HAP-1 (cell line): ENCODE measurements at regions not wholly inside any gene's neighbourhood (a gene's known extent, or its start where the extent isn't known, plus 50 kb on each side); places are given as distances from the start of the nearest gene placed in this dataset.

Experiments used
- DNase-seq, 2 experiments: peaks; one replicate each; pipeline ENCODE4 v3.0.0-alpha.2; 2016 to 2020; ENCODE audit warnings: low spot score in 2 of 2
- H3K27me3 ChIP-seq: fragments of 250-450 bp; sonication (Bioruptor Pico); 2 replicates; pipeline ENCODE4 v1.5.1; 2020; ENCODE audit warnings: low read depth, mild to moderate bottlenecking, moderate library complexity
- H3K36me3 ChIP-seq: fragments of 250-450 bp; sonication (Bioruptor Pico); replicated peaks from 2 replicates; pipeline ENCODE4 v1.5.1; 2020; ENCODE audit warnings: mild to moderate bottlenecking
- H3K4me1 ChIP-seq: fragments of 250-450 bp; sonication (Bioruptor Pico); 2 replicates; pipeline ENCODE4 v1.5.1; 2020; ENCODE audit warnings: mild to moderate bottlenecking
- H3K4me3 ChIP-seq: fragments of 250-450 bp; sonication (Bioruptor Pico); 2 replicates; pipeline ENCODE4 v1.5.1; 2020; ENCODE audit warnings: mild to moderate bottlenecking, moderate library complexity
- H3K9me3 ChIP-seq: fragments of 250-450 bp; sonication (Bioruptor Pico); 2 replicates; pipeline ENCODE4 v1.5.1; 2020; ENCODE audit warnings: mild to moderate bottlenecking, moderate library complexity
- in situ Hi-C: fragments of 300-500 bp; cut with MboI; formaldehyde crosslinking; loops from 3 replicates; pipeline ENCODE4 v1.14.3; 2020; ENCODE audit warnings: low sequenced_read_pairs, inconsistent platforms, mixed read lengths

DNA sequence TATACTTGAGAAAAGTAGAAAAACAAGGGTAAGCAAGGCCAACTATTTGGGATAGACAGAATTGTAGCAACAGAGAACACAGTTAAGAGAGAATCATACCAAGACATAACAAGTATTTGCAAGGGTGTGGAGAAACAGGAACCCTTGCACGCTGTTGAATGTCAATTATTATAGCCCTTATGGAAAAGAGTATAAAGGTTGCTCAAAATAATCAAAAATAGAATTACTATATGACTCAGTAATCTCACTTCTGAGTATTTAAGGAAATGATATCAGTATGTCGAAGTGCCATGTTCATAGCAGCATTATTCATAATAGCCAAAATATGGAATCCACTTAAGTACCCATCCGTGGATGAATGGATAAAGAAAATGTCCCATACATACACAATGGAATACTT is 193.3 kb downstream of the PHLDA1 start:
- in situ Hi-C loops = no loop called here

DNA sequence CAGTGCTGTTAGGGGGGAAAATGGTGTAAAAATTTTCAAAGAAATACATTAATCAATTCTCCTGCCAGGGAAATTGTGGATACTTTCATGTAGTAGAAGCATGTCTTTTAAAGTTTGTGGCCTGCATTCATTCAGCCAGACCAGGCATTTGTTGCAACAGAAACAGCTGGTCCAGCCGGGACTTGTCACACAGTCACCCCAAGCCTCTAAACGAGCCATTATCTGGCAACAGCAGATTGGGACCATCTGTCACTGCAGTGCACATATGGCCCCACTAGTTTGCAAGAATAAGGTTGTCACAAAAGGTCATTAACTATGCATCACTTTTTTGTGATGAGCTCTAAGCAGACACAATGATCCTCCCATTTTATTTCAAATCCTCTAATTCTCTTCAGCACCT is 193.9 kb downstream of the PHLDA1 start:
- no peak overlapping the region for H3K4me3 ChIP-seq
- no peak for DNase-seq
- H3K36me3 ChIP-seq = no peaks in the 10 kb centered on the region
- peaks cover 5% of the 10 kb centered on the region; the same call in 1 of the 2 replicates for H3K4me1 ChIP-seq
- in situ Hi-C loops = no loop called here
- H3K9me3 ChIP-seq = no peaks in the 10 kb centered on the region
- H3K27me3 ChIP-seq = peaks cover 4% of the 10 kb centered on the region; the same call in 1 of the 2 replicates

More for the DNA sequence above, 193.3 kb downstream of the PHLDA1 start:
- H3K4me3 ChIP-seq = no peak overlapping the region
- DNase-seq = no peak
- no peaks in the 10 kb centered on the region for H3K36me3 ChIP-seq
- 0 out of 2 replicates have a peak, but pooled peaks cover under 1% of the 10 kb centered on the region for H3K27me3 ChIP-seq
- no peaks in the 10 kb centered on the region for H3K9me3 ChIP-seq
- H3K4me1 ChIP-seq = peaks cover 5% of the 10 kb centered on the region; the same call in 1 of the 2 replicates

DNA sequence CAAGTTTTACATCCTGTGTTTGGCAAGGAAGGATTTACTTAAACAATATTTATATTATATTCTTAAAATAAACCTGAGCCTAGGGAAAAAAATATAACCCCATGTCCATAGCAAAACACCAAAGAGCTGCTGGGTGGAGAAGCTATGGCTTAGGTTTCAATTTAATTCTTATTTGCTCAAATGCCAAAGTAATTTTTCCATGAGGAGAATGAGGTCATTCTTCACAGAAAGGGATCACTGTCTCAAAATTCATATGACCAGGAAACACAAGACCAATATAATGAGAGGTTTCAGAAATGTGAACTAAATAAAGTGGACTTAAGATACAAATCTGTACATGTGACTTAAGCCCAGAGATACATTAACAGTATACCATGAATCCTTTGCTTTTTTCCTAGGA is 195.0 kb downstream of the PHLDA1 start:
- Histone ChIP-seq H3K36me3 (no peaks in the 10 kb centered on the region), H3K4me3 (no peak overlapping the region), H3K9me3 (no peaks in the 10 kb centered on the region), H3K4me1 (peaks cover 5% of the 10 kb centered on the region; the same call in 1 of the 2 replicates), H3K27me3 (peaks cover 4% of the 10 kb centered on the region; the same call in 1 of the 2 replicates)
- DNase-seq = no peak
- in situ Hi-C loops = no loop called here

DNA sequence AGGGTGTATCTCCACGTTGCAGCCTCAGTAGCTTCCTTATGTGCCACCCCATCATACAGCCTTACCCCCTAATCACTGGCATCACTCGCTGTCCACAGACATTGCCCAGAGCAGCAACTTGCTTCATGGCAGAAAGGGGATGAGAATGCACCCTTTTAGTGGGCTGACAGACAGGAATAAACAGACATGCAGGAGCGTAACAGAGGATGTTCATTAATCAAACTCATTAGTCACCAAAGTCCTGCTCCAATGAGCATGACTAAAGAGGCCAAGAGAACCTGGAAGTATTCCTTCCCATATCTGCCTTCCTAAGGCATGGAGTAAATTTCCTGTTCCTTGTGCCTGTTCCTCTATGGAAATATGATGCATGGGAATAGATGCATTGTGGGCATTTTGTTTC is 197.0 kb downstream of the PHLDA1 start:
- Histone ChIP-seq H3K9me3 (no peaks in the 10 kb centered on the region), H3K4me3 (no peak overlapping the region), H3K27me3 (peaks cover 4% of the 10 kb centered on the region; the same call in 1 of the 2 replicates), H3K36me3 (no peaks in the 10 kb centered on the region), H3K4me1 (no peaks in the 10 kb centered on the region)
- no peak for DNase-seq
- in situ Hi-C loops = no loop called here

DNA sequence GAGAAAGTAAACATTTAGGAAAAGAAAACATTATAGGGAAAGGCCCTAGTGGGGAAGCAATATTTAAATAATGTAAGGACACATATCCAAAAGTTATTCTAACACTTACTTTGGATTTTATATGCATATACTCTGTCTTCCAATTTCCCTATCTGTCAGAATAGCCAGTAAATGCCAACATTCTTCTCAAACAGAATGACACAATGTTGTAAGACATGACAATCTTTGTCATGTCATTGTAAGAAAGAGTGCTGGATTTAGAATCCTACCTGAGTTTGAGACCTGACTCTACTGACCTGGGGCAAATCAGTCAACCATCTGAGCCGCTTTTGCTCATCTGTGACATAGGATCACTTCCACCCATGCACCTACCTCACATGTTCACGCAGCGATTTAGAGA is 198.3 kb downstream of the PHLDA1 start:
- H3K9me3 ChIP-seq = no peaks in the 10 kb centered on the region
- in situ Hi-C loops = no loop called here
- H3K4me1 ChIP-seq = no peaks in the 10 kb centered on the region
- H3K27me3 ChIP-seq = peaks cover 4% of the 10 kb centered on the region; the same call in 1 of the 2 replicates
- H3K36me3 ChIP-seq = no peaks in the 10 kb centered on the region
- DNase-seq = no peak
- H3K4me3 ChIP-seq = no peak overlapping the region

DNA sequence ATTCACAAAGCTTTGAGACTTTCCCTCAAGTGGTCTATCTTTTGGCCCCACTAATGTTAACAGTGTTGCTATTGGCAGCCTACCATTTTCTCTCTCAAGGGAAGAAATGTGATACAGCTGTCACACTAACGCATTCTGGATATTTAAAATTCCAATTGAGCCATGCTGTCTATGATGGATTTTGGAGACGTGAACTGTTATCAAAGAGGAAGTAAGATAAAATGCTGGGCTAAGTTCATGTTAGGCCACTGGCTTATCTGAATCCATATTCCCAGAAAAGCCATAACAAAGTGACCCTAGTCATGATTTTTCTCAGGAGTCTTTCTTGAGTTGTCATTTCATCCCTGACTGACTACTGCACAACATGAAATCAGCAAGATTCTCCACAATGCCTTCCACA is 200.2 kb downstream of the PHLDA1 start:
- Histone ChIP-seq H3K4me1 (no peaks in the 10 kb centered on the region), H3K36me3 (no peaks in the 10 kb centered on the region), H3K27me3 (peaks cover 4% of the 10 kb centered on the region; the same call in 1 of the 2 replicates), H3K4me3 (no peak overlapping the region), H3K9me3 (no peaks in the 10 kb centered on the region)
- no peak for DNase-seq
- in situ Hi-C loops = no loop called here

DNA sequence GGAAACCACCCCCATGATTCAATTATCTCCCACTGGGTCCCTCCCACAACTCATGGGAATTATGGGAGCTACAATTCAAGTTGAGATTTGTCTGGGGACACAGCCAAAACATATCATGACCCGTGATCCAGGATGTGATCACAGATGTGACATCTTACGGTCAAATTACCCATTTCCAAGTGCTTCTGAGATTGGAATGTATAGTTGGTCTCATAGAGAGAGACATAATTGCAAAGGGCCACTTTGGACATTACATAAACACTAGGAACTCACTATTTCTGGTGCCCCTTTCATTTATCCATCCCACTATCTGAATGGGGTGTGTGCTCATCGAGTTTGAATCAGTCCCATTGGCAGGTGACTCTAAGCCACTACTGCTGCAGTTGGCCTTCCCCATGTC is 204.5 kb downstream of the PHLDA1 start:
- Histone ChIP-seq H3K36me3 (no peaks in the 10 kb centered on the region), H3K4me3 (no peak overlapping the region), H3K4me1 (peaks cover 4% of the 10 kb centered on the region), H3K9me3 (no peaks in the 10 kb centered on the region), H3K27me3 (no peaks in the 10 kb centered on the region)
- in situ Hi-C loops = no loop called here
- DNase-seq = no peak

DNA sequence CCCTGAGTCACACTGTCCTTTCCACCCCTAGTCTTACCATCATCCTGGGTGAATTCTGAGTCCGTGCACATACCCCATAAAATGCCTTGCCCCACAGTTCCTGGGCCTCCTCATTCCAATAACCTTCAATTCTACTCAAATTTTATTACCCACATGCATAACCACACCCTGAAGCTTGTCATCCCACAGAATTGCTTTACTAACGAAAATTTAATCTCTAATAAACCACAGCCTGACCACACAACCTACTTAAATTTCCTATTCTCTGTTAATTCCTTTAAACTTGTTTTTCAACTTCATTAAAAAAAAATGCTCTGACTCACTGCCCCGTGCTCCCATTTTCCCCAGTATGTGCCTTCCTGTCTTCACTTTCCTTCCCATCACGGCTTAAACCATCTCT is 205.9 kb downstream of the PHLDA1 start:
- no peak for DNase-seq
- Histone ChIP-seq H3K4me1 (peaks cover 4% of the 10 kb centered on the region), H3K9me3 (no peaks in the 10 kb centered on the region), H3K36me3 (no peaks in the 10 kb centered on the region), H3K27me3 (no peaks in the 10 kb centered on the region), H3K4me3 (no peak overlapping the region)
- in situ Hi-C loops = no loop called here

DNA sequence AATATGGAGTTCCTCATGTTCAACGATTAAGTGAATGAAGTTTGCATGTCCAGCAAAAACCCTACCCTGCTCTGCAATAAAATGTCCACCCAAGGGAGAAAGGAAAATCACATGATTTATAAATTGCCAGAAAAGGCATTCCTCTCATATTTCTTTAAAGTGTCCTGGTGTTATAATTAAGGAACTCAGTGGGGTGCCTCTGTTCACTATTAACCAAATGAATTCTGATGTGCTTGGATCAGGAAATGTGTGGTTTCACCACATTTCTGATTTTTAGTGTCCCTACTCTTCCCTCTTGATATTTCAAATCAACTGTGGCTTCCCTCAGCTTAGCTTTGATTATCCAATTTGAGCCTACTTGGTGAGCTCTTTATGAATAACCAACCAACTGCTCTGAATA is 208.1 kb downstream of the PHLDA1 start:
- Histone ChIP-seq H3K9me3 (no peaks in the 10 kb centered on the region), H3K4me3 (no peak overlapping the region), H3K4me1 (peaks cover 25% of the 10 kb centered on the region), H3K36me3 (no peaks in the 10 kb centered on the region), H3K27me3 (no peaks in the 10 kb centered on the region)
- in situ Hi-C loops = no loop called here
- DNase-seq = no peak

DNA sequence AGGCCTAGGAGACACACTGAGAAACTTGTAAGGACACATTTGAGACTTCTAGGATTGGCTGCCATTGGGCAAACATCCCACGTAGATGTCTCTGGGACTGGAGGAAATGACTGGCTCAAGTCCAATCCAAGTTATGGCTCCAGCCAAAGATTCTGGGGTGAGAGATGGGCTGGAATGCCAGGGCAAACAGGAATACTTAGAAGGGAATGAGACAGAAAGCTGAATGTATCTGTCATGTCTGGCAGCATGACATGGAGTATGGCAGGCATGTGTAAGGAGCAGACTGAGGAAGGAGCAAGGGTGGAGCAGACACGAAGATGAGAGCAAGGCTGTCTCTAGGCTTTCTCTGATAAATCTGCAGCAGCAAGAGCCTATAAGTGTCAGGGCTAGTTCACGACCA is 209.2 kb downstream of the PHLDA1 start:
- Histone ChIP-seq H3K9me3 (no peaks in the 10 kb centered on the region), H3K36me3 (no peaks in the 10 kb centered on the region), H3K4me1 (peaks cover 30% of the 10 kb centered on the region), H3K4me3 (no peak overlapping the region), H3K27me3 (no peaks in the 10 kb centered on the region)
- in situ Hi-C loops = no loop called here
- DNase-seq = no peak

DNA sequence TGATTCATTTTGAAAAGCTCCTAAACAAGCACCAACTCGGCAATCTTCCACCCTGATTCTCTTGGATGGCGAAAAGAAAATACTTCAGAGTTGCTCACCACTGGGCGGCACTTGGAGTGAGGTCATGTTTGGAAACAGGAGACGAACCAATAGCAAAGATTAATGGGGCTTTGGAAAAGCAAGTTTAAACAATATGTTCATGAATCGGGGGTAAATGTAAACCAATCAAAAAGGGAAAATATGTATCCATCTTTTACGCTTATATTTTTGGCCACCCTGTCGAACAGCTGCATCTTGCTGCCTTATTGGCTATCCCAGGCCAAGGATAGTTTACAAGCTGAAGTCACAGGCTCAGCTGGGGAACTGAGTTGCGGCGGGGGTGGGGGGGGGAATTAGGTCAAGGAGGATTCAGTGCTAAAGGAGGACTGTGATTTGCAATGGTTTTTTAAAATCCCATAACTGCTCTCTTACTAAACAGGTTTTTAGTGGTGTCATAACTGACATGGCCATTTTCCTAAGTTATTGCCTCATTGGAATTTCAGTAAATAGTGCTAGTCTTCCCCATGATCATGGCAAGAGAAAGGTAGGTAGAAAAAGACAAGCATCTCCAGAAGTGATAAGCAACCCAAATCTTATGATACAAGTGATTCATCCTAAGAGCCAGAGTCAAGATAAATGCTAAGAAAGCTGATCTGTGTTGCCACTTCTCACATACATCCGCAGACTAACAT is 210.6 kb downstream of the PHLDA1 start:
- DNase-seq = no peak
- no peaks in the 10 kb centered on the region for H3K36me3 ChIP-seq
- H3K4me3 ChIP-seq = no peak overlapping the region
- H3K9me3 ChIP-seq = no peaks in the 10 kb centered on the region
- peaks cover 30% of the 10 kb centered on the region for H3K4me1 ChIP-seq
- H3K27me3 ChIP-seq = no peaks in the 10 kb centered on the region
- in situ Hi-C loops = no loop called here

DNA sequence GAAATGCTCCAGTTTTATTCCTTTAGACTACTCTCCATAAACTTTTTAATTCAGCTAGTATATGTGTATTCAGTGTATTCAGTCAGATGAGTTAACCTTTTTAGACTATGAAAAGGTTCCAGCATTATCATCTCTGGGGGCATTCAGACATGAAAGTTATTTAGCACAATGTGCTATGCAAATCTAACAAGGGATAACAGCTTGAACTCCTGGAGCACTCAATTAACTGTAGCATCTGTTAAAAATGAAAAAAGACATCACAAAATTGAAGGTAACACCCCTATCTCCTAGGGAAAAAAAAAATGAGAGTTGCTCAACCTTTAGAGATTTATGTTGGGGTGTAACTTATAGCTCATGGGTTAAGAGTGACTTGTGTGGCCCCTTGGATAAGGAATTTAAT is 211.5 kb downstream of the PHLDA1 start:
- DNase-seq = peak in 1 of 2 experiments; percentile 60
- in situ Hi-C loops = no loop called here
- Histone ChIP-seq H3K36me3 (no peaks in the 10 kb centered on the region), H3K9me3 (no peaks in the 10 kb centered on the region), H3K4me1 (peaks cover 30% of the 10 kb centered on the region), H3K27me3 (no peaks in the 10 kb centered on the region), H3K4me3 (no peak overlapping the region)

DNA sequence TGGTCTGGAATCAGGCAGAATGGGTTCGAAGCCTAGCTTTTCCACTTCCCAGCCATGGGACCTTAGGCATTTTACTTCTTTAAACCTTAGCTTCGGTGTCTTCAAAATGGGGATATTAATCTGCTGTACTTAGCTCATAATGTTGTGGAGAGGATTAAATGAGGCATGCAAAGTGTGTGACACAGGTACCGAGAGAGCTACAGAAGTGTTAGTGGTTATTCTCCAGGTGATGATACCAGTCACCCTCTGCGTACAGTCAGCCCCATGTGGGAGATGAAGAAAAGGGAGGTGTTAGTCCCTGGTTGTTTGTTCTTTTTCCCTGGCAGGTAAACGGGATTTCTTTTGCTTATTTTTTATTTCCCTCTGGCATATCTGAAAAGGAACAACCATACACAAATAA is 212.1 kb downstream of the PHLDA1 start:
- no peaks in the 10 kb centered on the region for H3K36me3 ChIP-seq
- in situ Hi-C loops = no loop called here
- H3K4me3 ChIP-seq = no peak overlapping the region
- H3K4me1 ChIP-seq = peaks cover 30% of the 10 kb centered on the region
- DNase-seq = no peak
- H3K9me3 ChIP-seq = no peaks in the 10 kb centered on the region
- no peaks in the 10 kb centered on the region for H3K27me3 ChIP-seq

DNA sequence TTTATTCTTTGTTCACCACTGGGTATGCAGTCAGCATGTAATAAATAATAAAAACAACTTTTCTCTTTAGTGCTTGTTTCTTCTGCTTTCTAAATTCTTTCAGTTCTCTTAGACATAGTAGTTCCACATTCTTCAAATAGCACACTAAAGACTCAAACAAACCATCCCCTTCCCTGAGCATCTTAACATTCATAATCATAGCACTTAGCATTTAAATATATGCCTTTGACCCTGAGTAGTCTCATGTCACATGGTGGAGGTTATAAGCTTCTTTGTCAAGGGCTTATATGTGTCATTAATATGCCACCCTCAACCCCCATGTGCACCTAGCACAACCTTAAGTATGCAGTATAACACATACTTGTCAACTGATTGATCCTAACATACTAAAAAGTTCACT is 212.7 kb downstream of the PHLDA1 start:
- Histone ChIP-seq H3K4me3 (no peak overlapping the region), H3K27me3 (no peaks in the 10 kb centered on the region), H3K4me1 (peaks cover 30% of the 10 kb centered on the region), H3K36me3 (no peaks in the 10 kb centered on the region), H3K9me3 (no peaks in the 10 kb centered on the region)
- in situ Hi-C loops = no loop called here
- DNase-seq = peak in 1 of 2 experiments; percentile 22

DNA sequence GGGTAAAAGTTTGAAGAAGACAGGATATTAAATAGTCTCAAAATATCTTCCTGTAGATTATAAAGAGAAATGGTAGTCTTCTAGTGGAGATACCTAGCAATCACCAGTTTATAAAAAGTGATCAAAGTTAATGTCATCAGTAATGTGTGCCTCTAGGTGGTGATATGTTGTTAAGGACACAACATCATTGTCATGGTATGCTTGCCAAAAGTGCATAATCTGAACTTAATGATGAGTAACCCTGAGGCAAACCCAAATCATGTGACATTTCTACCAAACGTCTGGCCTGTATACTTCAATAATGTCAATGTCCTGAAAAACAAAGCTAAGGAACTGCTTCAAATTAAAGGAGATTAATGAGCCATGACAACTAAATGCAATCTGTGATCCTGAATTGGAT is 214.7 kb downstream of the PHLDA1 start:
- H3K27me3 ChIP-seq = no peaks in the 10 kb centered on the region
- peaks cover 34% of the 10 kb centered on the region for H3K4me1 ChIP-seq
- H3K36me3 ChIP-seq = no peaks in the 10 kb centered on the region
- no peak overlapping the region for H3K4me3 ChIP-seq
- no peak for DNase-seq
- in situ Hi-C loops = no loop called here
- no peaks in the 10 kb centered on the region for H3K9me3 ChIP-seq
